ENCODE measurements at regions not wholly inside any gene's neighbourhood (a gene's known extent, or its start where the extent isn't known, plus 50 kb on each side); places are given as distances from the start of the nearest gene placed in this dataset.

DNA sequence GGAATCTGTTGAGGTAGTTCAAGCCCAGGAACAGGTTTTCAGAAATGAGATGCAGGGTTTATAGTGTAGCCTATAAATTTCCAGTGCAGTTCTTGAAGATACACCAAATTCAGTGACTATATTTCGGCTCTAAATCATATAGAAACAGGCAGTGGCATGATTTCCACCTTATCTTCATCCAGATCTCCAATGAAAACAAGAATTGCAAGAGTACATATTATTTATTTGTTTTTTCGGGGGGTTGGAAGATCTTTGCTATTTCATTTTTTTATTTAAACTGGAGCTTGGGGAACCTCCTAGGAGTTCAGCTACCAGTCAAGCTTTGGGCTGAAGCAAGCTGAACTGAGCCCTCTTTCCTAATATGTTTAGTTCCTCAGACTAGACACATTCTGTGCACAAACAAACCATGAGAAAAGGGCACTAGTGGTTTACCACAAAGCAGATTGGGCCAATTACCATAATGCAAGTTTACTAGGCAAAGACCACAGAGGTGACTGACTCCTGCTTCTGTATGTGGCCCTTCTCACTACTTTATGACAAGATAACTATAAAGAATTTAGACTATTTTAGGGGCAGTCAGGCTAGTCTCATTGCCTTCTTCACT lies 68.5 kb downstream of the RGS2 start:
- no peaks in the 10 kb centered on the region for H3K79me2 ChIP-seq (ENCODE audit: insufficient read depth)
- no peaks in the 10 kb centered on the region for H3K9me3 ChIP-seq
- no peaks in the 10 kb centered on the region for H3K27me3 ChIP-seq (ENCODE audit: insufficient read depth)
- no peak overlapping the region for H3K9ac ChIP-seq
- H3K36me3 ChIP-seq (replicated peaks in 1 of 2; ENCODE audit: control insufficient read depth in 1 of 2, insufficient read depth in 2 of 2, low read length in 1 of 2), result no peaks in the 10 kb centered on the region
- no peak for DNase-seq
- H3K4me2 ChIP-seq, result no peak overlapping the region
- ChIA-PET POLR2A (no interaction called here), CTCF (interaction anchor here (1.1 kb wide), 1 partner anchor 8 kb away, joined by 3 read pairs; no protein-coding TSS in a partner anchor)
- H3K4me1 ChIP-seq (ENCODE audit: control insufficient read depth in 1 of 2, insufficient read depth in 2 of 2, low read depth in 1 of 2, low read length in 1 of 2), result peaks cover 0 to 4% of the 10 kb centered on the region in 2 experiments; a peak in 1 of 4 replicates
- WGBS (ENCODE audit: low lambda C conversion rate), result 63% methylated on average over 2 of the region's 2 CpGs
- no peak overlapping the region for H3K4me3 ChIP-seq (ENCODE audit: low read depth in 2 of 2, low read length in 1 of 2)
- TF ChIP-seq GABPA (IDR thresholded peaks at IDR 0.05; ENCODE audit: low read depth) (no peak), IRF3 (IDR thresholded peaks at IDR 0.05; ENCODE audit: low read depth, low read length) (no peak), NFIC (IDR thresholded peaks at IDR 0.05; ENCODE audit: borderline replicate concordance) (no peak), TCF12 (IDR thresholded peaks at IDR 0.05) (no peak), JUND (IDR thresholded peaks at IDR 0.05) (no peak), TAF1 (IDR thresholded peaks at IDR 0.05; ENCODE audit: borderline replicate concordance, low read depth, low read length) (no peak)
- TF ChIP-seq, protein P1, sequence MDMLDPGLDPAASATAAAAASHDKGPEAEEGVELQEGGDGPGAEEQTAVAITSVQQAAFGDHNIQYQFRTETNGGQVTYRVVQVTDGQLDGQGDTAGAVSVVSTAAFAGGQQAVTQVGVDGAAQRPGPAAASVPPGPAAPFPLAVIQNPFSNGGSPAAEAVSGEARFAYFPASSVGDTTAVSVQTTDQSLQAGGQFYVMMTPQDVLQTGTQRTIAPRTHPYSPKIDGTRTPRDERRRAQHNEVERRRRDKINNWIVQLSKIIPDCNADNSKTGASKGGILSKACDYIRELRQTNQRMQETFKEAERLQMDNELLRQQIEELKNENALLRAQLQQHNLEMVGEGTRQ (IDR thresholded peaks at IDR 0.05; ENCODE audit: borderline replicate concordance, low read depth, low read length), result no peak
- H4K20me1 ChIP-seq (ENCODE audit: insufficient read depth), result no peaks in the 10 kb centered on the region
- no peaks in the 10 kb centered on the region; the same call in 1 of the 2 replicates for H3K9me2 ChIP-seq
- H3K27ac ChIP-seq (ENCODE audit: low read depth in 2 of 2, low read length in 1 of 2), result no peak overlapping the region; a peak in 1 of 4 replicates
- no peaks in the 10 kb centered on the region for H3F3A ChIP-seq (replicated peaks; ENCODE audit: insufficient read depth)
- no peak overlapping the region for H2AFZ ChIP-seq (ENCODE audit: low read depth)

- ChIA-PET CTCF (interaction anchor here (1.1 to 1.6 kb wide), 2 partner anchors 9 to 13 kb away, joined by 3 to 4 read pairs; no protein-coding TSS in a partner anchor), POLR2A (no interaction called here)
- no peak overlapping the region for H3K9ac ChIP-seq
- TF ChIP-seq JUND (IDR thresholded peaks at IDR 0.05) (no peak), NFIC (IDR thresholded peaks at IDR 0.05; ENCODE audit: borderline replicate concordance) (peak; percentile 42; the same call in 1 of the 2 replicates), TCF12 (IDR thresholded peaks at IDR 0.05) (peak; percentile 38; the same call in 1 of the 2 replicates)
- no peaks in the 10 kb centered on the region for H3F3A ChIP-seq (replicated peaks; ENCODE audit: insufficient read depth)
- H2AFZ ChIP-seq (ENCODE audit: low read depth), result no peak overlapping the region
- H3K9me3 ChIP-seq, result no peaks in the 10 kb centered on the region
- H3K9me2 ChIP-seq, result no peaks in the 10 kb centered on the region; the same call in 1 of the 2 replicates
- no peak overlapping the region for H3K4me3 ChIP-seq (ENCODE audit: low read depth in 2 of 2, low read length in 1 of 2)
- WGBS (ENCODE audit: low lambda C conversion rate), result 43% methylated on average over 1 of the region's 1 CpG
- H3K79me2 ChIP-seq (ENCODE audit: insufficient read depth), result no peaks in the 10 kb centered on the region
- DNase-seq, result no peak
- no peak overlapping the region for H3K4me2 ChIP-seq
- peaks cover 0 to 4% of the 10 kb centered on the region in 2 experiments; a peak in 1 of 4 replicates for H3K4me1 ChIP-seq (ENCODE audit: control insufficient read depth in 1 of 2, insufficient read depth in 2 of 2, low read depth in 1 of 2, low read length in 1 of 2)
- H3K36me3 ChIP-seq (replicated peaks in 1 of 2; ENCODE audit: control insufficient read depth in 1 of 2, insufficient read depth in 2 of 2, low read length in 1 of 2), result no peaks in the 10 kb centered on the region
- H3K27me3 ChIP-seq (ENCODE audit: insufficient read depth), result no peaks in the 10 kb centered on the region
- no peaks in the 10 kb centered on the region for H4K20me1 ChIP-seq (ENCODE audit: insufficient read depth)
- no peak overlapping the region; a peak in 1 of 4 replicates for H3K27ac ChIP-seq (ENCODE audit: low read depth in 2 of 2, low read length in 1 of 2)
Measured at GRCh38 chr1:192878249-192878648, 69.4 kb downstream of the RGS2 start.

DNA sequence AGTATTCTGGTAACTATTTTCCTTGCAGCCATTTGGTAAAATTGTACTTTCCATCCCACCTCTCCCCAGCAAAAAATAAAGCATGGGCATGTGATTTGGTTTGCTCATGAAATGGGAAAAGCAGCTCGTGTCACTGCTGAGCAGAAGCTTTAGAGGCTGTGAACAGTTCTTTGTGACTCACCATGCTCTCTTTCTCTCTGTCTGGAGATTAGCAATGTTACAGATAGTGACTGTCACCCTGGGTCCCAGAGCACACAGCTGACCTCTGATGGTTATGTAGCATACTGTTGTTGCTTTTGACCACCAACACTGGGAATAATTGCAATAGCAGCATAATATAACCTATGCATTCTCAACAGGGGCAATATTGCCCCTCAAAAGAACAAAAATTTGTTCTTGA lies 70.6 kb downstream of the RGS2 start:
- no peaks in the 10 kb centered on the region; the same call in 1 of the 2 replicates for H3K9me2 ChIP-seq
- H3K27ac ChIP-seq (ENCODE audit: low read depth in 2 of 2, low read length in 1 of 2), result no peak overlapping the region
- no peak overlapping the region for H3K4me2 ChIP-seq
- no peak overlapping the region for H3K4me3 ChIP-seq (ENCODE audit: low read depth in 2 of 2, low read length in 1 of 2)
- ChIA-PET CTCF (interaction anchor here (1.6 kb wide), 1 partner anchor 12 kb away, joined by 4 read pairs; no protein-coding TSS in a partner anchor), POLR2A (no interaction called here)
- H3K9me3 ChIP-seq, result no peaks in the 10 kb centered on the region
- no peak overlapping the region for H3K9ac ChIP-seq
- no peaks in the 10 kb centered on the region for H3K36me3 ChIP-seq (replicated peaks in 1 of 2; ENCODE audit: control insufficient read depth in 1 of 2, insufficient read depth in 2 of 2, low read length in 1 of 2)
- H4K20me1 ChIP-seq (ENCODE audit: insufficient read depth), result no peaks in the 10 kb centered on the region
- peaks cover 0 to 4% of the 10 kb centered on the region in 2 experiments; a peak in 1 of 4 replicates for H3K4me1 ChIP-seq (ENCODE audit: control insufficient read depth in 1 of 2, insufficient read depth in 2 of 2, low read depth in 1 of 2, low read length in 1 of 2)
- H3K27me3 ChIP-seq (ENCODE audit: insufficient read depth), result no peaks in the 10 kb centered on the region
- H3F3A ChIP-seq (replicated peaks; ENCODE audit: insufficient read depth), result no peaks in the 10 kb centered on the region
- no peak for DNase-seq
- 71% methylated on average over 1 of the region's 1 CpG for WGBS (ENCODE audit: low lambda C conversion rate)
- no peak overlapping the region for H2AFZ ChIP-seq (ENCODE audit: low read depth)
- peak; percentile 27; the same call in 1 of the 2 replicates for TF ChIP-seq RAD21 (IDR thresholded peaks at IDR 0.05; ENCODE audit: low read length)
- no peak for TF ChIP-seq GATA2 (CRISPR knock-in tag; IDR thresholded peaks at IDR 0.05)
- no peaks in the 10 kb centered on the region for H3K79me2 ChIP-seq (ENCODE audit: insufficient read depth)
